Gastroesophageal sphincter (tissue), 3 donors: ENCODE measurements at regions not wholly inside any gene's neighbourhood (a gene's known extent, or its start where the extent isn't known, plus 50 kb on each side); places are given as distances from the start of the nearest gene placed in this dataset.

Experiments
- CTCF ChIP-seq, 4 experiments: fragments of 200-600 bp in 2 of 4; fragments of 450-650 bp in 2 of 4; sonication (generic) in 1 of 4; IDR thresholded peaks; one replicate each; pipeline ENCODE4 v1.5.1; 2017 to 2019; ENCODE audit warnings: antibody characterized with exemption in 4 of 4, mild to moderate bottlenecking in 2 of 4, moderate library complexity in 2 of 4
- EP300 ChIP-seq: sonication (generic); formaldehyde crosslinking; IDR thresholded peaks from one replicate; pipeline ENCODE4 v1.6.1; 2017; ENCODE audit warnings: antibody characterized with exemption, mild to moderate bottlenecking
- POLR2A ChIP-seq, 2 donors: fragments of 450-650 bp; IDR thresholded peaks; one replicate each; pipeline ENCODE4 v1.6.1; 2017; ENCODE audit warnings: antibody characterized with exemption in 2 of 2, mild to moderate bottlenecking in 2 of 2, moderate library complexity in 1 of 2

DNA sequence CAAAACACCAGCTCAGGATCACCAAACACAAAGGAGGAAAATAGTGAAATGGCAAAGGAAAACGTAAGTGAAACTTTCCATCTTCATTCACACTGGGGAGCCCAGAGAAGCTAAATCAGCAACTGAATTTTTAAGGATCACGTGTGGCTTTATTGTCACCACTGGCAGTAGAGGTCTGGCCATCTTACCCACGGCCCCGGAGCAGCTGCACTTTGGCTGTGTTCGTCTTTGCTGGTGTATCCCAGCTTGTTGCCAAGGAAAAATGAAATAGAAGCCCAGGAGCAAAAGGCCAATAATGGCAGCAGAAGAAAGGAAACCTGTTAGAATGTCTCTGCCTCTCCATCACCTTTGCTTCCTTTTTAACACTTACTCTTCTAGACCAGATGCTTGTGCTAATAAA is 274.7 kb downstream of the FOXO1 start:
- TF ChIP-seq CTCF (IDR thresholded peaks at IDR 0.05), result no peak
- TF ChIP-seq POLR2A (IDR thresholded peaks at IDR 0.05), result no peak
- TF ChIP-seq EP300, result no peak
